ENCODE measurements at regions not wholly inside any gene's neighbourhood (a gene's known extent, or its start where the extent isn't known, plus 50 kb on each side); places are given as distances from the start of the nearest gene placed in this dataset.
"Not testable (repeated sequence)": the region's sequence is repeated elsewhere in the genome, so short reads cannot be mapped to it uniquely, and the experiment has no call there.

- no peak overlapping the region for H3K27ac ChIP-seq (ENCODE audit: insufficient read depth, low read depth, low read length, poor library complexity, severe bottlenecking)
- no peaks in the 10 kb centered on the region for H3K9me3 ChIP-seq (ENCODE audit: control insufficient read depth, low read length)
- H3K27me3 ChIP-seq (ENCODE audit: control insufficient read depth, insufficient read depth, low read length, poor library complexity, severe bottlenecking) = no peaks in the 10 kb centered on the region
- no peak overlapping the region for H3K4me3 ChIP-seq (ENCODE audit: insufficient read depth, low read depth, low read length)
- H3K36me3 ChIP-seq (ENCODE audit: control insufficient read depth, insufficient read depth, low read length) = no peaks in the 10 kb centered on the region
- H3K4me1 ChIP-seq (ENCODE audit: control insufficient read depth, insufficient read depth, low read length) = peaks cover 17% of the 10 kb centered on the region
- WGBS, 2 experiments = 69 to 70% methylated on average over 28 to 29 of the region's 29 CpGs
These were observed 363.4 kb downstream of the C16orf95 start for GRCh38 chr16:86953631-86954391.

GRCh38 chr16:86955136-86955855, 361.9 kb downstream of the C16orf95 start:
- peaks cover 32% of the 10 kb centered on the region for H3K4me1 ChIP-seq (ENCODE audit: control insufficient read depth, insufficient read depth, low read length)
- H3K9me3 ChIP-seq (ENCODE audit: control insufficient read depth, low read length) = no peaks in the 10 kb centered on the region
- no peaks in the 10 kb centered on the region for H3K36me3 ChIP-seq (ENCODE audit: control insufficient read depth, insufficient read depth, low read length)
- no peak overlapping the region for H3K27ac ChIP-seq (ENCODE audit: insufficient read depth, low read depth, low read length, poor library complexity, severe bottlenecking)
- H3K4me3 ChIP-seq (ENCODE audit: insufficient read depth, low read depth, low read length) = no peak overlapping the region
- no peaks in the 10 kb centered on the region for H3K27me3 ChIP-seq (ENCODE audit: control insufficient read depth, insufficient read depth, low read length, poor library complexity, severe bottlenecking)
- WGBS, 2 experiments = 89 to 90% methylated on average over 13 of the region's 13 CpGs

GRCh38 chr16:86956437-86956836, 360.8 kb downstream of the C16orf95 start:
- Histone ChIP-seq H3K36me3 (ENCODE audit: control insufficient read depth, insufficient read depth, low read length) (no peaks in the 10 kb centered on the region), H3K27me3 (ENCODE audit: control insufficient read depth, insufficient read depth, low read length, poor library complexity, severe bottlenecking) (no peaks in the 10 kb centered on the region), H3K27ac (ENCODE audit: insufficient read depth, low read depth, low read length, poor library complexity, severe bottlenecking) (no peak overlapping the region), H3K9me3 (ENCODE audit: control insufficient read depth, low read length) (no peaks in the 10 kb centered on the region), H3K4me1 (ENCODE audit: control insufficient read depth, insufficient read depth, low read length) (peaks cover 35% of the 10 kb centered on the region), H3K4me3 (ENCODE audit: insufficient read depth, low read depth, low read length) (no peak overlapping the region)
- 91 to 92% methylated on average over 15 of the region's 15 CpGs for WGBS, 2 experiments

DNA sequence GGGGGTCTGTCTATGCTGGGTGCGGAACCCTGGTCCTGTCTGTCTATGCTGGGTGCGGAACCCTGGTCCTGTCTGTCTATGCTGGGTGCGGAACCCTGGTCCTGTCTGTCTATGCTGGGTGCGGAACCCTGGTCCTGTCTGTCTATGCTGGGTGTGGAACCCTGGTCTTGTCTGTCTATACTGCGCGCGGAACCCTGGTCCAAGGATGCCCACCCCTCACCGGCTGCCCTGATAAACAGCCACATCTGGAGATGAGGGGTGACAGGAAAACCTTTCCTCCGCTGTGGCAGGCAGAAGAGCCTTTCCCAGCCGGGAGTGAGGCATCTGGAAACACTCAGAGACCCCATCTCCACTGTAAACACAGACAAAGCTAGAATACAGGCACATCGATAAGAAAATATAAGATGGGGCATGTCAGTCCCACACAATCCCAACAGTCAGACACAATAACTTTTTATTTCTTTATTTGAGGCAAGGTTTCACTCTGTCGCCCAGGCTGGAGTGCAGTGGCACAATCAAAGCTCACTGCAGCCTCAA, 359.5 kb downstream of the C16orf95 start:
- not testable (repeated sequence) for H3K36me3 ChIP-seq (ENCODE audit: control insufficient read depth, insufficient read depth, low read length); H3K4me3 ChIP-seq (ENCODE audit: insufficient read depth, low read depth, low read length); H3K9me3 ChIP-seq (ENCODE audit: control insufficient read depth, low read length); H3K27me3 ChIP-seq (ENCODE audit: control insufficient read depth, insufficient read depth, low read length, poor library complexity, severe bottlenecking); H3K27ac ChIP-seq (ENCODE audit: insufficient read depth, low read depth, low read length, poor library complexity, severe bottlenecking)
- WGBS, 2 experiments = 94% methylated on average over 12 of the region's 12 CpGs
- peaks cover 35% of the 10 kb centered on the region for H3K4me1 ChIP-seq (ENCODE audit: control insufficient read depth, insufficient read depth, low read length)

GRCh38 chr16:86958423-86958822, 358.8 kb downstream of the C16orf95 start:
- no peak overlapping the region for H3K4me3 ChIP-seq (ENCODE audit: insufficient read depth, low read depth, low read length)
- no peaks in the 10 kb centered on the region for H3K9me3 ChIP-seq (ENCODE audit: control insufficient read depth, low read length)
- no peak overlapping the region for H3K27ac ChIP-seq (ENCODE audit: insufficient read depth, low read depth, low read length, poor library complexity, severe bottlenecking)
- H3K36me3 ChIP-seq (ENCODE audit: control insufficient read depth, insufficient read depth, low read length) = no peaks in the 10 kb centered on the region
- 86 to 91% methylated on average over 9 of the region's 9 CpGs for WGBS, 2 experiments
- H3K27me3 ChIP-seq (ENCODE audit: control insufficient read depth, insufficient read depth, low read length, poor library complexity, severe bottlenecking) = no peaks in the 10 kb centered on the region
- peaks cover 35% of the 10 kb centered on the region for H3K4me1 ChIP-seq (ENCODE audit: control insufficient read depth, insufficient read depth, low read length)

DNA sequence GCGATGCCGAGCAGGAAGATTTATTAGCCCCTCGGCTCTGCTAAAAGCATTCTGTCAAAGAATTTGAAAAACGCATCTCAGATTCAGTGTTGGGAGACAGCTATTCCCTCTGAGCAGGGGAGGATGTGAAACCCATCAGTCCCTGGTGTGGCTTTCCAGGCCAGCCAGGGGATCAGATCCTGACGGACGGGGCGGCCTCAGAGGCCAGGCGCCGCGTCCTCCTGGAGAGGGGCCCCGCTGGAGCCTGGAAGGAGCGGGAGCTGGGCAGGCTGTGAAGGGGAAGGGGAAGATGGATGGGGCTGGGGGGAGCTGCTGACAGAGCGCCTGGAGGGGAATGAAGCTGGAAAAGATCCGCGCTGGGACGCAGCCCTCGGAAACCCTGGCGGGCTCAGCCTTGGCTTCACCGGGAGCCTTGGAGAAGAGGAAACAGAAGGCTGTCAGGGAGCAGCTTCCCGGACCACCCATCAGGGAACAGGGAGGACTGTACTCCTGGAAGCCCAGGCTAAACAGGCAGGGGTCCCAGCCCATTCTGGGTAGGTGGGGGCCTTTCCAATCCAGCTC, 358.0 kb downstream of the C16orf95 start:
- Histone ChIP-seq H3K4me3 (ENCODE audit: insufficient read depth, low read depth, low read length) (no peak overlapping the region), H3K36me3 (ENCODE audit: control insufficient read depth, insufficient read depth, low read length) (no peaks in the 10 kb centered on the region), H3K4me1 (ENCODE audit: control insufficient read depth, insufficient read depth, low read length) (peaks cover 30% of the 10 kb centered on the region), H3K27me3 (ENCODE audit: control insufficient read depth, insufficient read depth, low read length, poor library complexity, severe bottlenecking) (no peaks in the 10 kb centered on the region), H3K9me3 (ENCODE audit: control insufficient read depth, low read length) (no peaks in the 10 kb centered on the region), H3K27ac (ENCODE audit: insufficient read depth, low read depth, low read length, poor library complexity, severe bottlenecking) (no peak overlapping the region)
- WGBS, 2 experiments = 83 to 84% methylated on average over 20 of the region's 20 CpGs

DNA sequence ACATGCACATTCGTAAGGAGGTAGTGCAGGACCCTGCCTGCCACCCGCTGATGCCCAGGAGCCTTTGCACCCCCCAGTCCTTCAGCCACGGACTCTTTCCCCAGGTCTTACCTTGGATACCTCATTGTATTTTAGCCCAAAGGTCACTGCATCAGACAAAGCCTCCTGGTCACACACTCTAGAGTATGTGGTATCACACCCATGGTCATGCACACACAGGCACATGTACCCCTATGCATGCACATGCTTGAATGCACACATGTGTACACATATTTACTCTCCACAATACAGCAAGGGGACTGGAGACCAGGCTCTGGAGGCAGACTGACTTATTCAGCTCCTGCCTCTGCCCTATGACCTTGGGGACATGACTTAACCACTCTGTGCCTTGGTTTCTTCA, 357.5 kb downstream of the C16orf95 start:
- Histone ChIP-seq H3K4me3 (ENCODE audit: insufficient read depth, low read depth, low read length) (no peak overlapping the region), H3K27ac (ENCODE audit: insufficient read depth, low read depth, low read length, poor library complexity, severe bottlenecking) (no peak overlapping the region), H3K27me3 (ENCODE audit: control insufficient read depth, insufficient read depth, low read length, poor library complexity, severe bottlenecking) (no peaks in the 10 kb centered on the region), H3K9me3 (ENCODE audit: control insufficient read depth, low read length) (no peaks in the 10 kb centered on the region), H3K4me1 (ENCODE audit: control insufficient read depth, insufficient read depth, low read length) (peaks cover 29% of the 10 kb centered on the region), H3K36me3 (ENCODE audit: control insufficient read depth, insufficient read depth, low read length) (no peaks in the 10 kb centered on the region)
- WGBS, 2 experiments = 94% methylated on average over 3 of the region's 3 CpGs

DNA sequence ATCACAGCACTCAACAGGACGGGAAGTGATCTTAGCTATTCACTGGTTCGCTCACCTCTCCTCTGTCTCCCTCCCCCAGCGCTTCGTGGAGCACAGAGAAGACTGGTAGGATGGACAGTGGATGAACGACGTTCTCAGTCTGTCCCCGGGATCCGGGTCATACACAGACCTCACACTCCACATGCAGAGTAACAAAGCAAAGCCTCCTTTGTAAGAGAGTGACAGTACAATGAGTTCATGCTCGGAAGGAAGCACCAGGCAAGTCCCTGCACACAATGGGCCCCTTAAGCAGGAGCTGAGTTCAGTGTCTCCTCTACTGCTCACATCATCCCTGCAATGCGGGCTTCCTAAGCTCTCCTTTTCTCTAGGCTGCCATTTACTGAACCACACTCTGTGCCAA, 356.9 kb downstream of the C16orf95 start:
- 66 to 82% methylated on average over 10 of the region's 10 CpGs for WGBS, 2 experiments
- H3K27me3 ChIP-seq (ENCODE audit: control insufficient read depth, insufficient read depth, low read length, poor library complexity, severe bottlenecking) = no peaks in the 10 kb centered on the region
- no peak overlapping the region for H3K4me3 ChIP-seq (ENCODE audit: insufficient read depth, low read depth, low read length)
- peaks cover 25% of the 10 kb centered on the region for H3K4me1 ChIP-seq (ENCODE audit: control insufficient read depth, insufficient read depth, low read length)
- no peaks in the 10 kb centered on the region for H3K9me3 ChIP-seq (ENCODE audit: control insufficient read depth, low read length)
- no peaks in the 10 kb centered on the region for H3K36me3 ChIP-seq (ENCODE audit: control insufficient read depth, insufficient read depth, low read length)
- H3K27ac ChIP-seq (ENCODE audit: insufficient read depth, low read depth, low read length, poor library complexity, severe bottlenecking) = no peak overlapping the region

DNA sequence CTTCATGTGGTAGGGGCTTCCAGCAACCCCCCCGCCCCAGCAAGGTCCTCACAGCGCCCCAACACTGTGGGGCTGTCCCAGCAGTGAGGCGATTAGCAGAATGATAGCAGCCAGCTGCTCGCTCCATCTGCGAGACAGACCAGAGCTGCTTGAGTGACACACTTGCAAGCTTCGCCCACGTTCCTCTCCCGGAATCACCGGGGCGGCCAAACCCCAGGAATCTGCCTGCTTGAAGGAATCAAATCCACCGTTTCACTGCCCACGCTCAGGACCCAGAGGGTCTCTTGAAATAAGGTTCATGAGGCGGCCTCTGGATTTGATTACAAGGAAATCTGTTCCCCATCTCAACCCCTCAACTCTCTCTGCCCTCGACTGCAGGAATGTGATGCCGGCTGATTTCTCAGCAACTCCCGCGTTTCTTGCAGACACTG, 356.0 kb downstream of the C16orf95 start:
- H3K4me3 ChIP-seq (ENCODE audit: insufficient read depth, low read depth, low read length) = no peak overlapping the region
- H3K27ac ChIP-seq (ENCODE audit: insufficient read depth, low read depth, low read length, poor library complexity, severe bottlenecking) = no peak overlapping the region
- no peaks in the 10 kb centered on the region for H3K36me3 ChIP-seq (ENCODE audit: control insufficient read depth, insufficient read depth, low read length)
- 86 to 90% methylated on average over 17 of the region's 17 CpGs for WGBS, 2 experiments
- no peaks in the 10 kb centered on the region for H3K27me3 ChIP-seq (ENCODE audit: control insufficient read depth, insufficient read depth, low read length, poor library complexity, severe bottlenecking)
- no peaks in the 10 kb centered on the region for H3K9me3 ChIP-seq (ENCODE audit: control insufficient read depth, low read length)
- H3K4me1 ChIP-seq (ENCODE audit: control insufficient read depth, insufficient read depth, low read length) = peaks cover 22% of the 10 kb centered on the region

- H3K9me3 ChIP-seq (ENCODE audit: control insufficient read depth, low read length) = no peaks in the 10 kb centered on the region
- no peaks in the 10 kb centered on the region for H3K36me3 ChIP-seq (ENCODE audit: control insufficient read depth, insufficient read depth, low read length)
- peaks cover 22% of the 10 kb centered on the region for H3K4me1 ChIP-seq (ENCODE audit: control insufficient read depth, insufficient read depth, low read length)
- 88 to 90% methylated on average over 7 of the region's 7 CpGs for WGBS, 2 experiments
- H3K27me3 ChIP-seq (ENCODE audit: control insufficient read depth, insufficient read depth, low read length, poor library complexity, severe bottlenecking) = no peaks in the 10 kb centered on the region
- no peak overlapping the region for H3K27ac ChIP-seq (ENCODE audit: insufficient read depth, low read depth, low read length, poor library complexity, severe bottlenecking)
- no peak overlapping the region for H3K4me3 ChIP-seq (ENCODE audit: insufficient read depth, low read depth, low read length)
These were observed 354.9 kb downstream of the C16orf95 start for GRCh38 chr16:86962259-86962658.
